ENCODE measurements at regions not wholly inside any gene's neighbourhood (a gene's known extent, or its start where the extent isn't known, plus 50 kb on each side); places are given as distances from the start of the nearest gene placed in this dataset.

- peak; percentile 74 to 86 for DNase-seq
These were observed 103.0 kb upstream of the KLF6 start for GRCh38 chr10:3887885-3888476.

DNA sequence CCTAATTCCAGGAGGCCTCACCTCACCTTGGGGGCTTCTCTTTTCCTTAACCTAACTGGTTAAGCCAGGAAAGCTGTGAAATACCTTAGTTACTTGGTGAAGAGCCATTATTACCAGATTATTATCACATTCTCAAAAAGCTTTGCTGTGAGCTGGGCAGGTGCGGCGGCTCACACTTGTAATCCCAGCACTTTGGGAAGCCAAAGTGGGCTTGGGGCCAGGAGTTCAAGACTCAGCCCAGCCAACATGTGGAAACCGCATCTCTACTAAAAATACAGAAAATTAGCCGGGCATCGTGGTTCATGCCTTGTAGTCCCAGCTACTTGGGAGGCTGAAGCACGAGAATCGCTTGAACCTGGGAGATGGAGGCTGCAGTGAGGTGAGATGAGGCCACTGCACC lies 102.4 kb upstream of the KLF6 start:
- Histone ChIP-seq H3K4me1 (peaks cover 0 to 40% (median 22%) of the 10 kb centered on the region in 4 donors), H3K4me3 (peak overlapping the region in 1 of 2 donors; percentile 18), H3K27ac (peak overlapping the region; percentile 80 to 85), H3K36me3 (no peaks in the 10 kb centered on the region), H3K9me3 (no peaks in the 10 kb centered on the region), H3K27me3 (no peaks in the 10 kb centered on the region)
- intact Hi-C loops (cut with DNase I; ENCODE audit: low total_unique reads): no loop called here
- TF ChIP-seq, protein P1, sequence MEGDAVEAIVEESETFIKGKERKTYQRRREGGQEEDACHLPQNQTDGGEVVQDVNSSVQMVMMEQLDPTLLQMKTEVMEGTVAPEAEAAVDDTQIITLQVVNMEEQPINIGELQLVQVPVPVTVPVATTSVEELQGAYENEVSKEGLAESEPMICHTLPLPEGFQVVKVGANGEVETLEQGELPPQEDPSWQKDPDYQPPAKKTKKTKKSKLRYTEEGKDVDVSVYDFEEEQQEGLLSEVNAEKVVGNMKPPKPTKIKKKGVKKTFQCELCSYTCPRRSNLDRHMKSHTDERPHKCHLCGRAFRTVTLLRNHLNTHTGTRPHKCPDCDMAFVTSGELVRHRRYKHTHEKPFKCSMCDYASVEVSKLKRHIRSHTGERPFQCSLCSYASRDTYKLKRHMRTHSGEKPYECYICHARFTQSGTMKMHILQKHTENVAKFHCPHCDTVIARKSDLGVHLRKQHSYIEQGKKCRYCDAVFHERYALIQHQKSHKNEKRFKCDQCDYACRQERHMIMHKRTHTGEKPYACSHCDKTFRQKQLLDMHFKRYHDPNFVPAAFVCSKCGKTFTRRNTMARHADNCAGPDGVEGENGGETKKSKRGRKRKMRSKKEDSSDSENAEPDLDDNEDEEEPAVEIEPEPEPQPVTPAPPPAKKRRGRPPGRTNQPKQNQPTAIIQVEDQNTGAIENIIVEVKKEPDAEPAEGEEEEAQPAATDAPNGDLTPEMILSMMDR (IDR thresholded peaks at IDR 0.05): no peak
- DNase-seq: no peak

More at GRCh38 chr10:3887885-3888476, 103.0 kb upstream of the KLF6 start:
- intact Hi-C loops (cut with DNase I; ENCODE audit: low total_unique reads): no loop called here
- Histone ChIP-seq H3K27me3 (no peaks in the 10 kb centered on the region), H3K9me3 (no peaks in the 10 kb centered on the region), H3K4me1 (peaks cover 0 to 40% (median 22%) of the 10 kb centered on the region in 4 donors), H3K27ac (peak overlapping the region; percentile 80 to 85), H3K4me3 (peak overlapping the region in 1 of 2 donors; percentile 18), H3K36me3 (no peaks in the 10 kb centered on the region)
- TF ChIP-seq, protein P1 (IDR thresholded peaks at IDR 0.05): no peak

DNA sequence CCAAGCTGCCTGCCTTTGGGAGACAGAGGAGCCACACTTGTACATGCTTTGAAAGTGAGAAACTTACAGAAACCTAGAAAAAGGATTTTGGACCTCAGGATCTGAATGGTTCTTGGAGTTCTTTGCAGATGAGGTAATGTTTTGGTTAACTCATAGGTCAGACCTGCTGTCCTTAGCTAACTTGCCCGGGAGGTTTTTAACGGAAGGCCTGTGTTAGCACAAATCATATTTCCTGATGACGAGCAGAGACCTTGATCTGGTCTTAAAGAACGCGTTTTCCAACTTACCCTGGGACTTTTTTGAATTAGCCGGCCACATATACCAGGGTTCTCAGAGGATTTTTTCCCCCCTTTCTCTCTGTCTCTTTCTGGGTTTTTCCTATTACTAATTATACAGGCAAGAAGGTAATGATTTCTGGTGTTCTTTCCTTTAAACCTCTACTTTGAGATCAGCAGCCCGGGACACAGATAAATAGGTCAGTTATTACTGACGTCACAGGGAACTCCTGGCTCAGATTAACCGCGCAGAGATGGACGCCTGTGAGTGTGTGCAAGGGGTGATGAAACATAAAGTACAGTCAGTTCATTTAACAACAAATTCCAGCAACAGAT lies 101.7 kb upstream of the KLF6 start:
- TF ChIP-seq, protein P1 (IDR thresholded peaks at IDR 0.05): no peak
- no peaks in the 10 kb centered on the region for H3K9me3 ChIP-seq
- no peaks in the 10 kb centered on the region for H3K27me3 ChIP-seq
- peak in 1 of 2 donors; percentile 56 for DNase-seq
- H3K4me1 ChIP-seq: peaks cover 0 to 40% (median 22%) of the 10 kb centered on the region in 4 donors
- peak overlapping the region in 1 of 2 donors; percentile 2 for H3K4me3 ChIP-seq
- H3K36me3 ChIP-seq: no peaks in the 10 kb centered on the region
- intact Hi-C loops (cut with DNase I; ENCODE audit: low total_unique reads): no loop called here
- H3K27ac ChIP-seq: peak overlapping the region; percentile 80 to 85

- Histone ChIP-seq H3K4me3 (peak overlapping the region in 1 of 2 donors; percentile 2), H3K9me3 (no peaks in the 10 kb centered on the region), H3K27me3 (no peaks in the 10 kb centered on the region), H3K36me3 (no peaks in the 10 kb centered on the region), H3K4me1 (peaks cover 0 to 40% (median 22%) of the 10 kb centered on the region in 4 donors), H3K27ac (peak overlapping the region; percentile 80 to 85)
- DNase-seq: peak in 1 of 2 donors; percentile 49
- intact Hi-C loops (cut with DNase I; ENCODE audit: low total_unique reads): no loop called here
- TF ChIP-seq, protein P1 (IDR thresholded peaks at IDR 0.05): no peak
These were observed 101.2 kb upstream of the KLF6 start for GRCh38 chr10:3886191-3886590.

DNA sequence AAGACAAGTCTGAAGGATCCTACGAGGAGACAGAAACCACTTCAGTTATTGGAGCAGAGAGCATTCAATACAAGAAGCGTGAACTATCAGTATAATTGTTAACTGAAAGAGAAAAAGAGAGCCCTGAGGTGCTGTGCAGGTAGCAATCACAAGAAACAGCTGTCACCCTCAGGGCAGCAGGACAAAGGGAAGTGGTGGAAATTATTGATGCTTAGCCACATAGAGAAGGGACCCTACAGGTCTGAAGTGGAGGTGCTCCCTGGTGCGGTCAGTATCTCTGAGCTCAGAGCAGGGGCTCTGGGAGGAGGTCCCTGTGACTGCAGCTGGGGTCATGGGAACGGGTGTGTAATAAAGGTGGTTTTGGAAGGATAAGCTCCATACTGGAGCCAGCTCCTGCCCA lies 97.8 kb upstream of the KLF6 start:
- intact Hi-C loops (cut with DNase I; ENCODE audit: low total_unique reads): no loop called here
- H3K27me3 ChIP-seq: no peaks in the 10 kb centered on the region
- TF ChIP-seq, protein P1 (IDR thresholded peaks at IDR 0.05): no peak
- no peak overlapping the region for H3K27ac ChIP-seq
- no peak for DNase-seq
- H3K4me3 ChIP-seq: no peak overlapping the region
- H3K4me1 ChIP-seq: peaks cover 0 to 21% (median 16%) of the 10 kb centered on the region in 4 donors
- H3K9me3 ChIP-seq: no peaks in the 10 kb centered on the region
- no peaks in the 10 kb centered on the region for H3K36me3 ChIP-seq
